ENCODE measurements at regions not wholly inside any gene's neighbourhood (a gene's known extent, or its start where the extent isn't known, plus 50 kb on each side); places are given as distances from the start of the nearest gene placed in this dataset.
"Not testable (repeated sequence)": the region's sequence is repeated elsewhere in the genome, so short reads cannot be mapped to it uniquely, and the experiment has no call there.

- DNase-seq: not testable (repeated sequence)
Observed at GRCh38 chr2:87653373-87653772, 94.5 kb upstream of the PLGLB2 start.

GRCh38 chr2:87654136-87654814, 93.6 kb upstream of the PLGLB2 start:
- not testable (repeated sequence) for DNase-seq

- DNase-seq: not testable (repeated sequence)
Observed at GRCh38 chr2:87657915-87658314, 90.0 kb upstream of the PLGLB2 start.

- not testable (repeated sequence) for DNase-seq
Observed at GRCh38 chr2:87658357-87658756, 89.5 kb upstream of the PLGLB2 start.

GRCh38 chr2:87658976-87659375, 88.9 kb upstream of the PLGLB2 start:
- not testable (repeated sequence) for DNase-seq

GRCh38 chr2:87660164-87660563, 87.7 kb upstream of the PLGLB2 start:
- DNase-seq: not testable (repeated sequence)

- not testable (repeated sequence) for DNase-seq
Observed at GRCh38 chr2:87662316-87663290, 85.3 kb upstream of the PLGLB2 start.

GRCh38 chr2:87663347-87663746, 84.5 kb upstream of the PLGLB2 start:
- DNase-seq: not testable (repeated sequence)

- not testable (repeated sequence) for DNase-seq
Observed at GRCh38 chr2:87667027-87667426, 80.9 kb upstream of the PLGLB2 start.

- DNase-seq: not testable (repeated sequence)
Observed at GRCh38 chr2:87668361-87668760, 79.5 kb upstream of the PLGLB2 start.

- DNase-seq: not testable (repeated sequence)
Observed at GRCh38 chr2:87669633-87670231, 78.2 kb upstream of the PLGLB2 start.

GRCh38 chr2:87672404-87672803, 75.5 kb upstream of the PLGLB2 start:
- DNase-seq: not testable (repeated sequence)

- DNase-seq: not testable (repeated sequence)
Observed at GRCh38 chr2:87674729-87675128, 73.2 kb upstream of the PLGLB2 start.

- DNase-seq: not testable (repeated sequence)
Observed at GRCh38 chr2:87675487-87675886, 72.4 kb upstream of the PLGLB2 start.

- not testable (repeated sequence) for DNase-seq
Observed at GRCh38 chr2:87677421-87677923, 70.4 kb upstream of the PLGLB2 start.

GRCh38 chr2:87678742-87679173, 69.1 kb upstream of the PLGLB2 start:
- DNase-seq: not testable (repeated sequence)

GRCh38 chr2:87679950-87680349, 67.9 kb upstream of the PLGLB2 start:
- DNase-seq: not testable (repeated sequence)

- DNase-seq: not testable (repeated sequence)
Observed at GRCh38 chr2:87680691-87681090, 67.2 kb upstream of the PLGLB2 start.

- not testable (repeated sequence) for DNase-seq
Observed at GRCh38 chr2:87683451-87683850, 64.4 kb upstream of the PLGLB2 start.

- not testable (repeated sequence) for DNase-seq
Observed at GRCh38 chr2:87683961-87684360, 63.9 kb upstream of the PLGLB2 start.

GRCh38 chr2:87685558-87685957, 62.3 kb upstream of the PLGLB2 start:
- not testable (repeated sequence) for DNase-seq

- not testable (repeated sequence) for DNase-seq
Observed at GRCh38 chr2:87686873-87687549, 60.9 kb upstream of the PLGLB2 start.

All from fibroblast of skin of abdomen (primary cell).